Hypothalamus (tissue), 51 donors: ENCODE measurements at regions not wholly inside any gene's neighbourhood (a gene's known extent, or its start where the extent isn't known, plus 50 kb on each side); places are given as distances from the start of the nearest gene placed in this dataset.

Source experiments
- DNase-seq, 51 donors: peaks; one replicate each; lab custom pipeline; 2025; lab: John Stamatoyannopoulos, UW

DNA sequence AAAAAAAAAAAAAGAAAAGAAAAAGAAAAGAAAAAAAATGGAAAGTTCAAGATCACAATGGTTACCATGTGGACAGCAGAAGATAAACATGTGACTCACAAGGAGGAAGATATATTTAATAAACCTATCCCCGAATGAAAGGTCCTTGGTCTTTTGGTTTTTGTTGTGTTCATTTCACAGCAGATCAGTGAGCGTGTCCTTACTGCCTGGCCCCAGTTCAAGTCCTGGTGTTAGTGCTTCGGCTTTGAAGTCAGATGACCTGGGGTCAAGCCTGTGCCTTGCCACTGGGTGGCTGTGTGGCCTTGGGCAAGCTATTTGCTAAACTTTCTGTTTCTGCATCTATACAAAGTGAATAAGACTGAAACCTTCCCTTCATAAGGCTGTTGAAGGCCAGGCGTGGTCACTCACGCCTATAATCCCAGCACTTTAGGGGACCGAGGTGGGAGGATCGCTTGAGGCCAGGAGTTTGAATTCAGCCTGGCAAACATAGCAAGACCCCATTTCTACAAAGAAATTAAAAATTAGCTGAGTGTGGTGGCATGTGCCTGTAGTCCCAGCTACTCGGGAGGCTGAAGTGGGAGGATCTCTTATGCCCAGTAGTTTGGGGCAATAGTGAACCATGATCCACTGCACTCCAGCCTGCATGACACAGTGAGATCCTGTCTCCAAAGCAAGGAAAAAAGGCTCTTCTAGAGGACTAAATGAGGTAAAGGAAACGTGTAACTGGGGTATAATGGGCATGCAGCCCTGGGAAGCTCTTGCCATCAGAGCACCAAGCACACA is 94.5 kb upstream of the SPATA31D4 start:
- no peak for DNase-seq

DNA sequence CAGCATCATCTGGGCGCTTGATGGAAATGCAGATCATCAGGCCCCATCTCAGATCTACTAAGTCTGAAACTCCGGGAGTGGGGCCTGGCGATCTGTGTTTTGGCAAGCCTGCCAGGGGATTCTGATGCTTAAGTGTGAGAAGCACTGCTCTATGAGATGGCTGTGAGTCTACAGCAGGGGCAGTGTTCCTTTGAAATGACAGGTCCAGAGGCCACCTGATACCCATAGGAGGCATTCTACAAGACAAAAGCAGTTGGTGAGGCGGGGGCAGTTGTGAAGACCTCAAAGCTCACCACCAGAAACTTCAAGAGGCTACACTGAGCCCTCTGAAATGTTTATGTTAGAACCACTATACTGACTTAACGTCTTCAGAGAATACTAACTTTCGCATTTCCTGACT is 86.9 kb upstream of the SPATA31D4 start:
- DNase-seq, result no peak

DNA sequence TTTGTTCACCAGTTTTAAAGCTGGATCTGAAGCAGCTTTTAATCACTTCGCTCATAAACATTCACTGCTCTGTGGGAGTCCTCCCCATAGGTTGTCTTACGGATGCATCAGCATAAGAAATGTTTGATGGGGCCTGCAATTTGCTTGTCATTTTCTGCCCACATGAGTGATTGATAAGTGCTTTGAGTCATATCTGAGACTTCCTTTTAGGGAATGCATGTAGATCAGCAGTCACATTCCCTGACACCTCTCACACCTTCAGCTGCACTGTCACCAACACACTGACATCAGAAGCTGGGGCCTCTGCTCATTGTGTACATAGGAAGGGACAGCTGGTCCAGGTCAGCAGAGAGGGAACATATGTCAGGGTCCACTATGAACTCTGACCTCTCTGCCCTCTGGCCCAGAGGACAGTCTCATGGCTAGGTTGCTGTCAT is 84.1 kb upstream of the SPATA31D4 start:
- no peak for DNase-seq

DNA sequence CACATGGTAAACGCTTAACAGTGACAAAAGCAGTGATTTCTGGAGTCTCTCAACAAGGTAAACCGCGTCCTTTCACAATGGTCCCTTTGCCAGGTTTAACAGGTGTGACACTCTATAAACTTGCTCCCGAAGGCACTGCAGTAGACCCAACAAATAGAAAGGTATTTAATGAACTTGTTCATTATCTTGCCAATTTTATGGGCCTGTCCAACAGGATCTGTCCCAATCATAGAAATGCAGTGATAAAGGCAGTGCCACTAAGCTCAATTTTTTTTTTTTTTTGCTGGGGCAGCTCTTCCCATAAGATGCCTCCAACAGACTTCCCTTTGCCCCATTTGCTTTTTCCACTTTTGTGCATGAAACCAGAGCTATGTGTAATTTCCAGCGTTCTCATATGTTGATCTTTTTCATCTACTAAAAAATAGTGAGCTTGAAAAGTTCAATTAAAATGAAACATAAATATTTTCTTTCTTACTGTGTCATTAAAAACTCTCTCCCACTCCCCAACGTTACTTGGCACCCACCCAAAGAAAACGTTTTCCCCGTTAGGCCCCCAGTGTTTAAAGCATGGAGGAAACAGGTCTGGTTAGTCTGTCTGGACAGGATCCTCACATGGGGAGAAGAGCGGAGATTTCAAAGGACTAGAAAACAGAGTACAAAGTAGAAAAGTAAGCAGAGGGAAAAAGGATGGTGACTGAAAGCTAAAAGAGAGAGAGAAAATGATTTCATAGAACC is 80.9 kb upstream of the SPATA31D4 start:
- DNase-seq, result no peak

- DNase-seq, result peak in 1 of 51 donors; percentile 34
These were observed 79.8 kb upstream of the SPATA31D4 start for GRCh38 chr9:81848472-81848871.

DNA sequence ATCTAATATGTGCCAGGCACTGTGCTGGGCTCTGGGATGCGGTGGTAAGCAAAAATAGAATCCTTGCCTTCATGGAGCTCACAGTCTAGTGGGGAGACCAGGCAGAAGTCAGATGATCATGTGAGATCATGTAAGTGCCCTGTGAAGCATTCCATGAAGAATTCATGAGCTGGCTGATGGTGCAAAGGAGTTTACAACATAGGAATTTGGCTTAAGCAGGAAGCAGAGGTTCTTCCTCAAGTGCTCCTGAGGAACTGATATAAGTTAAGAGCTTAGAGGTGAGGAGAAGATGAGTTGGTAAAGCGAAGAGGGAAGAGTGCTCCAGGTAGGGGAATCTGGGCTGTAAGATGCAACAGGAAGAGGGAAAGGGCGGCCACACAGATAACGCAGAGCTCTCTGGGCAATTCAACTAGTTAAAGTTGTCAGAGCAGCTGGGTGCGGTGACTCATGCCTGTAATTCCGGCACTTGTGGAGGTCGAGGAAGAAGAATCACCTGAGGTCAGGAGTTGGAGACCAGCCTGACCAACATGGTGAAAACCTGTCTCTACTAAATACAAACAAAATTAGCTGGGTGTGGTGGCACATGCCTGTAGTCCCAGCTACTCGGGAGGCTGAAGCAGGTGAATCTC is 78.5 kb upstream of the SPATA31D4 start:
- no peak for DNase-seq

- DNase-seq, result no peak
These were observed 77.5 kb upstream of the SPATA31D4 start for GRCh38 chr9:81850724-81851123.

DNA sequence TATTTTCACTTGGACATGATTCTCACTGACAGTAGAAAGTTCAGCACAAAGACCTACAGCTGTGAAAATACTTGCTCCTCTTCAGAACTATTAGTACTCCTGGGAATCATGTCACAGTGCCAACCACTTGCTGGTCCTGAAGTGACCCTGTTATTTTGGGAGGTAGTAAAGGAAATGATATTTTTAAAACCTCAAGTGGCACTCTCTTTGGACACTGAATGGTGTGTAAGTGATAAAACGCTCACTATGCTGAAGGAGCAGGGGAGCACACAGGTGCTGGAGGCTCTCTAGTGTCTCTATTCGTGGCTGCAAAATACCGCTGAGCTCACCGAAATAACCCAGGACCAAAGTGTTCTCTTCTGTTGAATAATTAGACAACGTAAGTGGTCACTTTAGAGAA is 76.9 kb upstream of the SPATA31D4 start:
- DNase-seq, result no peak

- no peak for DNase-seq
These were observed 75.4 kb upstream of the SPATA31D4 start for GRCh38 chr9:81852820-81853219.

- no peak for DNase-seq
These were observed 72.7 kb upstream of the SPATA31D4 start for GRCh38 chr9:81855538-81855937.

DNA sequence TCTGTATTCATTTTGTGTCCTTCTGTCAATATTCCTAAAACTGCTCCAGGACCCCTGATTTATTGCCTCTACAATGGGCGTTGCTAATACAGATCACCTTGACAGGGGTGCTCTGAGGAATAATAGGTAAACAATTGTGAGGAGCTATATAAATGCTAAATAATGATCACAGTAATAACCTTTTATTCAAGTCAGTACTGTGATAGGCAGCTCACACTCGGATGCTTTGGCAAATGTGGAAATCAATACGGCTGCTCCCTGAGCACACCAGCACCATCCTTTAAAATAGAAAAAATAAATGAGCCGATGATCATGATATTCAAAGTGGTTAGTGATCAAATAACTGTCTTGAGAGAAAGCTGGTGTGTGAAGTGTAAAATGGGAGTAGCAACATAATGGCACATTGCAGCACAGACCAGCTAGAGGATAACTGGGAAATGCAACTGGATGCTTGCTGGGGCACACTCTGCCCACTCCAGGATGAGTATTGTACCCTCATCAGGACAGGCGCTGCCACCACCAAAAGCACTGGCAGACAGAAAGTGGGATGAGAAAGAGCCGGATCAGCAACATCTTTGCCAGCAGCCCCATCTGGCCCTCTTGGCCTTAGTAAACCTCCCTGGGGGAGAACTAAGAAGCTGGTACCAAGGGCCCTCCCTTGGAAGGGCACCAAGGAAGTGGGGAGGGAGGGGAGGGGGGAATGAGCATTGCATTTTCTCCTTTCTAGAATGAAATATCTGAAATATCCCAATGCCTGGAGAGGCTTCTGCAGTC is 69.4 kb upstream of the SPATA31D4 start:
- no peak for DNase-seq

GRCh38 chr9:81860581-81860980 is 67.6 kb upstream of the SPATA31D4 start:
- DNase-seq, result no peak

GRCh38 chr9:81861644-81862043 is 66.6 kb upstream of the SPATA31D4 start:
- no peak for DNase-seq

DNA sequence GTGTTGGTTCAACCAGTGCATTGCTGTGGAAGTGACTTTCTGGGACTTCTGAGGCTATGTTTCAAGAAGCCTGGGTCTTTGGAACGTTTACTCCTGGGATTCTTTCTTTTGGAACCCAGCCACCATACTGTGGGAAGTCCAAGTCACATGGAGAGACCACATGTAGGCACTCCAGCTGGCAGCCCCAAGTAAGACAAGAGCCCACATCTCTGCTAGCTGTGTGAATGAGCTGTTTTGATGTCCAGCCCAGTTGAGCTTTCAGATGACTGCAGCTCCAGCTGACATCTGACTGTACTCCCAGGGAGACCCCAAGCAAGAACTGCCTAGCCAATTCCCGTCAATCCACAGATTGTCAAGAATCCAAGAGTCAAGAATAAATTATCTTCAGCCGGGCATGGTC is 60.1 kb upstream of the SPATA31D4 start:
- DNase-seq, result no peak

- no peak for DNase-seq
These were observed 56.5 kb upstream of the SPATA31D4 start for GRCh38 chr9:81871695-81872094.

- DNase-seq, result no peak
These were observed 54.0 kb upstream of the SPATA31D4 start for GRCh38 chr9:81874250-81874649.

DNA sequence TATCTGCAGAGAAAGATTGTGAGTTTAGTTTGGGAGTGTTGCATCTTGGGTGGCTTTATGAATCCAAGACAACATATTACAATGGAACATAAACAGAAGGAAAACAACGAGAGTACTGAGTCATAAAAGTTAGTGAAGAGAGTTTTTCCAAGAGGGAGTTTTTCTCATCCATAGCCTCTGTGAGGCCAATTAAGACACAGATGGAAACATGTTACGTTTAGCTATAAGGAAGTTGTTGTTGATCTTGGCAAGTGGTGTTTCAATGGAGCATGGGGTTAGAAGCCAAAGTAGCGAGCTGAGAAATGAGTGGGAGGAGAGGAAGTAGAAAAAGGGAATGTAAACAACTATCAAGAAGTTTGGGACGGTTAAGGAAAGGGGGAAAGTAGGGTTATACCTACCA is 53.3 kb upstream of the SPATA31D4 start:
- DNase-seq, result no peak

DNA sequence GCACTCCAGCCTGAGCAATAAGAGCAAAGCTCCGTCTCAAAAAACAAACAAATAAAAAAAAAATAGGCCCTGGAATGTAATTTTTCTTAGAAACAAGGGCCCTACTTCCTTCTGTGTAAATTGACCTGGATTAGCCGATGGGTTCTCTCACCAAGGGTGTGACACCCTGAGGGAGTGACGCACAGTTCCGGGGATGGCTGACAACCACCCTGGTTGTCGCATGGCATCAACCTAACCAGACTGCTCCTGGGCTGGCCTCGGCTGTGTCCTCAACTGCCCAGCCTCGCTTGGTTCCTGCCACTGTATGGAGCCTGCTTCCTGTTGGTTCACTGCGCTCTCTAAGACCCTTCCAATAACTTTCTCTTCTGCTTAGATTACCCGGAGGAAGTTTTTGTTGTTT is 51.2 kb upstream of the SPATA31D4 start:
- no peak for DNase-seq
